Ecto neural progenitor cell (in vitro differentiated cells): ENCODE measurements at regions not wholly inside any gene's neighbourhood (a gene's known extent, or its start where the extent isn't known, plus 50 kb on each side); places are given as distances from the start of the nearest gene placed in this dataset.
"Not testable (repeated sequence)": the region's sequence is repeated elsewhere in the genome, so short reads cannot be mapped to it uniquely, and the experiment has no call there.

Source experiments
- DNase-seq: peaks from one replicate; pipeline ENCODE4 v3.0.0-alpha.2; 2018; ENCODE audit warnings: low spot score

- no peak for DNase-seq
Observed at GRCh38 chr4:144371485-144371884, 231.0 kb upstream of the GYPA start.

- DNase-seq, result no peak
Observed at GRCh38 chr4:144374065-144374464, 233.5 kb upstream of the GYPA start.

GRCh38 chr4:144376866-144377265 is 236.3 kb upstream of the GYPA start:
- no peak for DNase-seq

DNA sequence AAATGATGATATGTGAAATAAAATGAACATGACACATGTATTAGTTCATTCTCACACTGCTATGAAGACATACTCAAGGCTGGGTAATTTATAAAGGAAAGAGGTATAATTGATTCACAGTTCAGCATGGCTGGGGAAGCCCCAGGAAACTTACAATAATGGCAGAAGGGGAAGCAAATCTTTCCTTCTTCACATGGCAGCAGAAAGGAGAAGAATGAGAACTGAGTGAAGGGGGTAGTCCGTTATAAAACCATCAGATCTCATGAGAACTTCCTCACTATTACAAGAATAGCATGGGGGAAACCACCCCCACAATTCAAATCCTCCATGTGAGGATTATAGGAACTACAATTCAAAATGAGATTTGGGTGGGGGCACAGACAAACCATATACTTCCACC is 243.9 kb upstream of the GYPA start:
- no peak for DNase-seq

DNA sequence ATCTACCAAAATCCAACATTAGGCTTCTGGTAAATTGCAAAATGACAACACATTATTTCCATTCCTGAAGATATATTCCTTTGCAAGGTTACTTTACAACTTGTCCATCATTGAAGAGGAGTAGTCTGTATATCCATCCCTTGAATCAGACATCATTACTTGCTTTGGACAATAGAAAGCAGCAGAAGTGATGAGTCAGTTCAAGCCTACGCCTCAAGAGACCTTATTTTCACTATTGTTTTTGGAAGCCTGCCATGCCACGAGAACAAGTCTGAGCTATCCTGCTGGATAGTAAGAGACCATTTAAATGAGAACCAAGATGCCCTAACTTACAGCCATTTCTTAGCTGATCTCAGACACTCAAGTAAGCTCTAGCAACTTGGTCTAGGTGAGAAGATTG is 246.0 kb upstream of the HHIP start:
- DNase-seq, result no peak

DNA sequence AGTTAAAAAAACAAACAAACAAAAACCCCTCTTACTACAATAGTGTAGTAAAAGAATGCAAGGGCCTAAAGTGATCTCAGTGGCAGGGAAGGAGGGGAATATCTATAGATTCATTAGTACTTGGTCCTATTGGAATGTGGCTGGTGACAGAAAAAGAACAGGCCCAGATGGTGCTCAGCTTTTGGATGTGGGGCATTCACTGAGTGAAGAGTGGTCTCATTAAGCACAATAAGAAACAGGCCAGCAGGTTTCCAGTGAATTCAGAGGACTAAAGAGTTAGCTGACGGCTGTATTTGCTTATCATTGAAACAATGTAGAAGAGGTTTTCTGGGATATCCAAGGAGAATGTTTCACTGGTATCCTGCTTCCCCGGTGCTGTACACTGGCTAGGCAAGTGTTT is 243.8 kb upstream of the HHIP start:
- no peak for DNase-seq

DNA sequence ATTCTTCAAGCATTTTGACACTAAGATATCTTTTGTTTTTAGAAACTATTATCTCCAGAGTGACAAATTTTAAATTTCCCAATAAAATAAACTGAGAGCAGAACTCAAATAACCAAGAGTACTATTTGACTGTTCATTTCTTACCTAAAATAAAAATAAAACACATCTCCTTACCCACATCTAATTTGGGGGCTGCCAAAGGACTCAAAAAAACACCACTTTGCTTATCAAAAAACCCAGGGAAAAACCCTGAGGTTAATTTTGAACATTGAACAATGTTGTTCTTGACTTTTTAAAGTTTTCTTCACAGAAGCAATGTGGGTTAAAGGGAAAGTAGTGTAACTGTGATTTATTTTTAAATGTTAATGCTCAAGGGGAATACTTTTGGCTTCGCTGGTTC is 243.0 kb upstream of the HHIP start:
- no peak for DNase-seq

GRCh38 chr4:144403893-144404292 is 242.1 kb upstream of the HHIP start:
- DNase-seq, result no peak

DNA sequence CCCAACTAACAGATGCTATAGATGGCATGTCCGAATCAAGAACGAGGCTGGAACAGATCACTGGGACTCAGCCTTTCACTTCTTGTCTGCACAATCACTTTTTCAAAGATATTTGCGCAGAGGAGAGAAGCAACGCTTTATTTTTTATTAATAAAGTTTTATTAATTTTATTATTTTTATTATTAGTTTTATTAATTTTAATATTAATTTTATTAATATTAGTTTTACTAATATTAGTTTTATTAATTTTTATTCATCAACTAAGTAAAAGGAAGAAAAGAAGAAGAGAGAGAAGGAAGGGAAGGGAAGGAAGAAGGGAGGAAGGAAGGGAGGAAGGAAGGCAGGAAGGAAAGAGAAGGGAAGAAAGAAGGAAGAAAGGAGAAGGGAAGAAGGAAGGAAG is 236.4 kb upstream of the HHIP start:
- DNase-seq, result no peak

GRCh38 chr4:144410230-144410783 is 235.6 kb upstream of the HHIP start:
- no peak for DNase-seq

- no peak for DNase-seq
Observed at GRCh38 chr4:144411119-144411518, 234.8 kb upstream of the HHIP start.

DNA sequence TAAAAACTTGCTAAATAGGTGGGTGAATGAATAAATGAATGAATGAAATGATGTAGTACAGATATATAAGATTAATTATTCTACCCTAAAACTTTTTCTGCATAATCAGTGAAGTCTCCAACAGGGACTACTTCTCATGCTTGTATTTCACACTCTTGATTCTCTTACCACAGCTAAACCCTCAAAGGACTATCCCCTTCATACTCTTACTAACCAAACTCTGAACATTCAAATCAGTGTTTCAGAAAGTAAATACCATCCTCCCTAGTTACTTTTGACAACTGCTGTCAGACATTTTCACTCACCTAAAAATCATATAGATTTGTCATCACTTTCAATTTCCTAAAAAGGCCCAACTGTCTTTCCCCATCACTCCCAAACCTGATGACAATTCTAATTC is 234.3 kb upstream of the HHIP start:
- no peak for DNase-seq

DNA sequence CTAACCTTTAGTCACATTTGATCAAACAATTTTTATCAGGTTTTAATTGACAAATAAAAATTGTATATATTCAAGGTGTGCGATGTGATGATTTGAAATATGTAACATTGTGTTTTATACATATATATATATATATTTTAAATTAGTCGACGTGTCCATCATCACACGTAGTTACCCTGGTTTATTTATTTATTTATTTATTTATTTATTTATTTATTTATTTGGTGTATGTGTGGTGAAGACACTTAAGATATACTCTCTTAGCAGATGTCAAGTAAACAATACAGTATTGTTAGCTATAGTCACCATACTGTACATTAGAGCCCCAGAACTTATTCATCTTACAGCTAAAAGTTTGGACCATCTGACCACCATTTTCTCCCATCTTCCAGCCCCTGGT is 224.9 kb upstream of the HHIP start:
- DNase-seq, result no peak

GRCh38 chr4:144421839-144422565 is 224.0 kb upstream of the HHIP start:
- no peak for DNase-seq

- DNase-seq, result no peak
Observed at GRCh38 chr4:144423930-144424329, 222.0 kb upstream of the HHIP start.

- DNase-seq, result not testable (repeated sequence)
Observed at GRCh38 chr4:144426023-144426422, 219.9 kb upstream of the HHIP start.

DNA sequence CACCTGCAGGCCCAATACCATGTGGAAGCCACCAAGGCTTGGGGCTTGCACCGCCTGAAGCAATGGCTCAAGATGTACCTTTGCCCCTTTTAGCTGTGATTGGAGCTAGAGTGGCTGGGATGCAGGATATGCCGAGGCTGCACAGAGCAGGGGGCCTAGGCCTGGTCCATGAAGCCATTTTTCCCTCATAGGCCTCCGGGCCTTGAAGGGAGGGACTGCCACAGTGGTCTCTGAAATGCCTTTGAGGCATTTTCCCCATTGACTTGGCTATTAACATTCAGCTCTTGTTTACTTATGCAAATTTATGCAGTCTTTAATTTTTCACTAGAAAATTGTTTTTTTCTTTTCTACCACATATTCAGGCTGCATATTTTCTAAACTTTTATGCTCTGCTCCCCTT is 203.2 kb upstream of the HHIP start:
- no peak for DNase-seq

DNA sequence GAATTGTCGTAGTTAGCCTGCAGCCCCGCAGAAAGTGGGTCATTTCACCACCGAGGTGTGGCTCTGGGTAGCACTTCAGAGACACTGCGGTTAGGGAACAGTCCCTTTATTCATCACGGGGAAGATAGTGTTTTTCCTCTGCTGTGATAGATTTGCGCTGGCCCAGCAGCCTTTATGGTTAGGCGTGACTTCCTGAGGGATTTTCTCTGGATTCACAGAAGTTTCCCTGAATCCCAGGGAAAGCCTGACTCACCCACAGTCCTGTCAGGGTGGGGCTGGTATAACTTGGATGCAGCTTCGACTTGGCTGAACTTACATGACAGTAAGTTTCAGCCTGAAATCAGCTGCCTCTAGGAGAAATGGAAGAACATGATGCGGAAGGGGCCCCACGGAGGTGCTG is 196.3 kb upstream of the HHIP start:
- DNase-seq, result no peak

- DNase-seq, result no peak
Observed at GRCh38 chr4:144450526-144450925, 195.4 kb upstream of the HHIP start.

- DNase-seq, result no peak
Observed at GRCh38 chr4:144451766-144452450, 194.0 kb upstream of the HHIP start.

- no peak for DNase-seq
Observed at GRCh38 chr4:144456196-144456595, 189.8 kb upstream of the HHIP start.

- DNase-seq, result no peak
Observed at GRCh38 chr4:144461906-144462305, 184.1 kb upstream of the HHIP start.

DNA sequence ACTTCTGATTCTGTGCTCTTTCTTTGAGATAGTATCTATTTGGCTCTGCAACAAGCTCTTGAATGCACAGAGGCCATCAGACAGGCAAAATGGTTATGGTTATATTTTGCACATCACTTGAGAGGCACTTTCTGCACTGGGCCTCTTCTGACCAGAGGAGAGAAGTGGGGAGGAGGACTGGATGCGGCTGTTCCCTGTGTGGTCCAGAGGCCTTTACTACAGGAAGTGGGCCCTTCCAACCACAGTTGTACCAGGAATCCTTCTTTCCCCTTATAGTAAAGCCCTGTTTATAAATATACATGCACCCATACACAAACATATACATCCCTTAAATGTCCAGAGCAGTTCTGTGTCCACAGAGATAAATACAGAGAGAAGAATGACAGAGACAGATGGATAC is 182.7 kb upstream of the HHIP start:
- DNase-seq, result no peak

DNA sequence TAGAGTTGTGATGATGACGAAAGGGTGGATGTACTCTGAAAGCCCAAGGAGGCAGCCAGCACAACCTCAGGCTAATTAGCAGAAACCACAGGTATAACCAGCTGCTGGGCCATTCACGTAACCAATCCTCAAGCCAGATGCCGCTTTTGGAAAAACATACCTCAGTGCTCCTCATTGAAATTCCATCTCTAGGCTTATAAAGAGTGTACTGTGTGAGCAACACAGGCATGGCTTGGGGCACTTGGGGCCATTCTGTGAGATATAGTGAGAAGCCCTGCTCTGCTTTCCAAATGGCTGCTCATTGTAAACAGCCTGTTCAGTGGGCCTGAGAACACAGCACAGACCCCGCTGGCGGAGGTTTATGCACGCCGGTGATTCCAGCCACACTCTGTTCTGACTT is 182.1 kb upstream of the HHIP start:
- no peak for DNase-seq
